Breast epithelium (tissue), 4 donors: ENCODE measurements at regions not wholly inside any gene's neighbourhood (a gene's known extent, or its start where the extent isn't known, plus 50 kb on each side); places are given as distances from the start of the nearest gene placed in this dataset.

Experiments
- DNase-seq, 2 donors: peaks; one replicate each; pipeline ENCODE4 v3.0.0-alpha.2; 2019; ENCODE audit warnings: low spot score in 2 of 2
- H3K27ac ChIP-seq, 2 donors: fragments of 200-600 bp; sonication (generic) in 1 of 2; one replicate each; pipeline ENCODE4 v1.5.1; 2016 to 2019; ENCODE audit warnings: mild to moderate bottlenecking in 1 of 2
- H3K27me3 ChIP-seq, 2 donors: fragments of 200-600 bp; sonication (generic) in 1 of 2; one replicate each; pipeline versions ENCODE4 v1.5.1 to v1.6.0; 2017 to 2019; ENCODE audit warnings: control low read depth in 1 of 2, mild to moderate bottlenecking in 1 of 2
- H3K36me3 ChIP-seq: fragments of 200-600 bp; one replicate; pipeline ENCODE4 v1.5.1; 2019
- H3K4me1 ChIP-seq, 2 donors: fragments of 200-600 bp; sonication (generic); one replicate each; pipeline ENCODE4 v1.5.1; 2016 to 2019; ENCODE audit warnings: control low read depth in 1 of 2
- H3K4me3 ChIP-seq, 3 donors: fragments of 200-600 bp; sonication (generic); 1 replicate in 2 of 3; 2 replicates in 1 of 3; pipeline ENCODE4 v1.5.1; 2016 to 2019; ENCODE audit warnings: mild to moderate bottlenecking in 3 of 3, moderate library complexity in 2 of 3
- H3K9me3 ChIP-seq, 2 donors: fragments of 200-600 bp; sonication (generic) in 1 of 2; one replicate each; pipeline ENCODE4 v1.5.1; 2016 to 2019; ENCODE audit warnings: control low read depth in 1 of 2
- CTCF ChIP-seq, 3 donors: fragments of 450-650 bp; IDR thresholded peaks; one replicate each; pipeline ENCODE4 v1.5.1; 2016 to 2017; ENCODE audit warnings: antibody characterized with exemption in 3 of 3, mild to moderate bottlenecking in 3 of 3, moderate library complexity in 3 of 3
- POLR2A ChIP-seq: fragments of 450-650 bp; IDR thresholded peaks from one replicate; pipeline ENCODE4 v1.6.1; 2016; ENCODE audit warnings: antibody characterized with exemption, mild to moderate bottlenecking, moderate library complexity
- POLR2AphosphoS5 ChIP-seq, 3 donors: sonication (generic); formaldehyde crosslinking; IDR thresholded peaks; one replicate each; pipeline ENCODE4 v1.6.1; 2017; ENCODE audit warnings: antibody characterized with exemption in 3 of 3
- intact Hi-C: fragments of 100-400 bp; cut with DNase I; formaldehyde crosslinking; loops from one replicate; pipeline ENCODE4 v1.15.1; 2023; ENCODE audit warnings: low total_unique reads

DNA sequence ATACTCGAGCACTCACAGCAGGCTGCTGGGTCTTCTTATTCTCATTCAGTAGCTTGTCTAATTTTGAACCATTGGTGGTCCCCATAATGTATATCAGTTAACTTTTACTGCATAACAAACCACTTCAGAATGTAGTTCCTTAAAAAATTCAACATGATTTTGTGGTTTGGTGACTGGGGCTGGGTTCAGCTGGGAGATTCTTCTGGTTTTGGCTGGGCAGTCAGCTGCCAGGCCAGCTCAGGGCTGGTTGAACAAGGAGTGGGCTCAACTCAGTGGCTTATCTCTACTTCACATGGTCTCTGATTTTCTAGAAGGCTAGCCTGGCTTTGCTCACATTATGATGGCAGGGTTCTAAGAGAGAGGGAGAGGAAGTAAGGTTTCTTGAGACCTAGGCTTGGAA lies 292.4 kb upstream of the CHD6 start:
- TF ChIP-seq POLR2AphosphoS5 (IDR thresholded peaks at IDR 0.05) (no peak), POLR2A (no peak), CTCF (IDR thresholded peaks at IDR 0.05) (no peak)
- Histone ChIP-seq H3K9me3 (peaks cover 0 to 5% of the 10 kb centered on the region in 2 donors), H3K27me3 (peaks cover 0 to 4% of the 10 kb centered on the region in 2 donors), H3K4me3 (no peak overlapping the region), H3K27ac (no peak overlapping the region), H3K4me1 (no peaks in the 10 kb centered on the region), H3K36me3 (no peaks in the 10 kb centered on the region)
- intact Hi-C loops: loop anchor here (10.0 kb wide), 1 partner anchor 1456 kb away; no protein-coding TSS in a partner anchor
- no peak for DNase-seq

DNA sequence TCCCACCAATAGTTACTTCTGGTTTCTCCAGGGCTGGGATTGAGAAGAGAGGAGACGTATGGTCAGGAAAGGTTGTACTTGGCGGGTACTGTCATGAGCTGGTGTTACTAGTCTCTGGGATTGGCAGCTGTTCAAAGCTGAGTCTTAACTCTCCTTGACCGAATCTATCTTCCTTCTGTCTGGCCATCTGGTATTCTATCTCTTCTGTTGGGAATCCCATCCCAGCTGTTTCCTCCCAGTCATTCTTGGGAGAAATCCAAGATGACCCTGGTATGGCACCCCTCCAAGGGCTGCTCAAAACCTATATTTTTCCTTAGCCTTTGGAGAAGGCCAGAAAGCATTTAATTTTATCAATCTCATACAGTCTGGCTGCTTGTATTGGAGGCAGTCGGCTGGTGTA lies 287.0 kb upstream of the CHD6 start:
- H3K27me3 ChIP-seq: peaks cover 0 to 5% of the 10 kb centered on the region in 2 donors
- no peaks in the 10 kb centered on the region for H3K36me3 ChIP-seq
- TF ChIP-seq POLR2A (no peak), CTCF (IDR thresholded peaks at IDR 0.05) (no peak), POLR2AphosphoS5 (IDR thresholded peaks at IDR 0.05) (no peak)
- no peak overlapping the region for H3K27ac ChIP-seq
- no peaks in the 10 kb centered on the region for H3K4me1 ChIP-seq
- no peak overlapping the region for H3K4me3 ChIP-seq
- no peak for DNase-seq
- intact Hi-C loops: no loop called here
- H3K9me3 ChIP-seq: no peaks in the 10 kb centered on the region

DNA sequence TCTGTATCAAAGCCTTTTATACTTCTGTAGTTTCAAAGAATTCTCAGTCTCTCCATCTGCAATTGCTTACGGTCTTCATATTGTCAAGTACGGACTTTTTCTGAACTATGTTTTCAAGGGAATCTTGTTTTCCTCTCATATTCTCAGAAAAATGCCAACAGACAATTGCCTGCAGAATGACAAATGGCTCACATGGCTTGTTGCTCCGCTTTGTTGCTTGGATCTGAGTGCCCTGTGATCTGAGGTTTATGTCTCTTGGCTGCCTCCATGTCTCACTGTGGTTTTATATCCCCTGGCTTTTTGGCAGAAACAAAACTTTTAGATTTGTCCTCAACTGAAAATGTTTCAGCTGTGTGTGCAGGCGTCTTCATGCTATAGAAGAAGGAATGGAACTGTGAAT lies 285.4 kb upstream of the CHD6 start:
- intact Hi-C loops: no loop called here
- no peak for DNase-seq
- peaks cover 0 to 5% of the 10 kb centered on the region in 2 donors for H3K27me3 ChIP-seq
- no peak overlapping the region for H3K4me3 ChIP-seq
- TF ChIP-seq CTCF (IDR thresholded peaks at IDR 0.05) (no peak), POLR2A (no peak), POLR2AphosphoS5 (IDR thresholded peaks at IDR 0.05) (no peak)
- no peaks in the 10 kb centered on the region for H3K9me3 ChIP-seq
- H3K4me1 ChIP-seq: no peaks in the 10 kb centered on the region
- H3K27ac ChIP-seq: no peak overlapping the region
- H3K36me3 ChIP-seq: no peaks in the 10 kb centered on the region

DNA sequence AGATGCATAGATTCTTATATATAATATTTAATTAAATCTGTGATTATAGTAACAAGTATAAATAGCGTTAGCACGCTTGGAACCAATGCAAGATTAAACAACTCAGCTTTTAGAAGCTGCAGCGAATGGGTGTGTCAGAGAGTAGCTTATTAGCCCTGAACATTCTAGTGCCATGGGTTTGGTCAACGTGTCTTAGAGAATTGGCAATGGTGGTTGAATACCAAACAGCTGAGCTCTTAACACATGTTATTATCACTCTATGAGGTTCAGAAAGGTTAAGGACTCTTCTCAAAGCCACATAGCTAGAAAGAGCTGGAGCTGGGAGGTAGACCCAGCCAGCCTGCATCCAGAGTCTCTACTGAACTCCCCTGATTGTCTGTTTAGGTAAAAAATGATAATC lies 284.2 kb upstream of the CHD6 start:
- H3K36me3 ChIP-seq: no peaks in the 10 kb centered on the region
- no peaks in the 10 kb centered on the region for H3K9me3 ChIP-seq
- H3K4me3 ChIP-seq: no peak overlapping the region
- no peak for DNase-seq
- no peak for TF ChIP-seq POLR2A
- TF ChIP-seq POLR2AphosphoS5 (IDR thresholded peaks at IDR 0.05): no peak
- no peak for TF ChIP-seq CTCF (IDR thresholded peaks at IDR 0.05)
- intact Hi-C loops: no loop called here
- H3K27me3 ChIP-seq: peaks cover 0 to 5% of the 10 kb centered on the region in 2 donors
- H3K4me1 ChIP-seq: no peaks in the 10 kb centered on the region
- no peak overlapping the region for H3K27ac ChIP-seq

GRCh38 chr20:41900201-41900691 lies 282.1 kb upstream of the CHD6 start:
- TF ChIP-seq POLR2A: no peak
- TF ChIP-seq CTCF (IDR thresholded peaks at IDR 0.05): no peak
- TF ChIP-seq POLR2AphosphoS5 (IDR thresholded peaks at IDR 0.05): no peak
- no peak for DNase-seq
- no peak overlapping the region for H3K27ac ChIP-seq
- H3K27me3 ChIP-seq: peaks cover 0 to 5% of the 10 kb centered on the region in 2 donors
- no peaks in the 10 kb centered on the region for H3K36me3 ChIP-seq
- H3K9me3 ChIP-seq: no peaks in the 10 kb centered on the region
- H3K4me1 ChIP-seq: no peaks in the 10 kb centered on the region
- intact Hi-C loops: no loop called here
- H3K4me3 ChIP-seq: no peak overlapping the region
